Ovary (tissue), 7 donors: ENCODE measurements at regions not wholly inside any gene's neighbourhood (a gene's known extent, or its start where the extent isn't known, plus 50 kb on each side); places are given as distances from the start of the nearest gene placed in this dataset.
A peak's percentile ranks its signal among the peaks of the same experiment; 100 is the strongest.

Experiments used
- DNase-seq, 5 donors: peaks; one replicate each; pipeline ENCODE4 v3.0.0-alpha.2; 2019 to 2020
- H3K27ac ChIP-seq, 2 donors: fragments of 200-600 bp; one replicate each; pipeline versions ENCODE4 v1.5.1 to v1.8.0; 2019 to 2022
- H3K27me3 ChIP-seq: fragments of 200-600 bp; one replicate; pipeline ENCODE4 v1.8.0; 2022
- H3K36me3 ChIP-seq: fragments of 200-600 bp; sonication (generic); one replicate; pipeline ENCODE4 v1.5.1; 2019
- H3K4me1 ChIP-seq: one replicate; pipeline ENCODE4 v1.8.1; 2013; ENCODE audit warnings: mild to moderate bottlenecking, moderate library complexity; ENCODE audit not compliant: insufficient read depth
- H3K4me3 ChIP-seq: fragments of 200-600 bp; sonication (generic); one replicate; pipeline ENCODE4 v1.5.1; 2017
- H3K9me3 ChIP-seq, 2 donors: fragments of 200-600 bp in 1 of 2; sonication (generic) in 1 of 2; one replicate each; pipeline versions ENCODE4 v1.5.1 to v1.8.1; 2013 to 2019; ENCODE audit warnings: mild to moderate bottlenecking in 1 of 2, moderate library complexity in 1 of 2
- EP300 ChIP-seq: sonication (generic); formaldehyde crosslinking; IDR thresholded peaks from one replicate; pipeline ENCODE4 v1.6.1; 2017; ENCODE audit warnings: antibody characterized with exemption
- POLR2A ChIP-seq: fragments of 450-650 bp; IDR thresholded peaks from one replicate; pipeline ENCODE4 v1.6.1; 2017; ENCODE audit warnings: antibody characterized with exemption, mild to moderate bottlenecking, moderate library complexity
- WGBS, 3 donors: extraction: QIAGEN DNeasy Blood & Tissue Kit in 1 of 3; methylation state at CpG; one replicate each; pipeline versions ENCODE4 v1.1.5 to v1.1.7; 2013 to 2017; 5-methylcytosine and 5-hydroxymethylcytosine counted together
- intact Hi-C, 4 donors: fragments of 100-400 bp; cut with DNase I; formaldehyde crosslinking; loops; one replicate each; pipeline versions ENCODE4 v1.11.0 to v1.15.1; 2022 to 2023
- TF ChIP-seq, protein P1 (sequence below), 3 donors: fragments of 450-650 bp in 2 of 3; fragments of 200-600 bp in 1 of 3; IDR thresholded peaks; one replicate each; pipeline versions ENCODE4 v1.5.1 to v1.8.0; 2016 to 2022; ENCODE audit warnings: antibody characterized with exemption in 3 of 3, mild to moderate bottlenecking in 1 of 3
- donor health status: DM: no; HTN: no; CAD: no; lungs with moderate emphysema.
- donor health status: DM: no; HTN: no; CAD: no.
- donor health status: Bipolar disorder and iron deficiency.
- donor health status: DM: no; HTN: no; CAD: no.
- donor health status: DM: yes; HTN: yes; CAD: no.

DNA sequence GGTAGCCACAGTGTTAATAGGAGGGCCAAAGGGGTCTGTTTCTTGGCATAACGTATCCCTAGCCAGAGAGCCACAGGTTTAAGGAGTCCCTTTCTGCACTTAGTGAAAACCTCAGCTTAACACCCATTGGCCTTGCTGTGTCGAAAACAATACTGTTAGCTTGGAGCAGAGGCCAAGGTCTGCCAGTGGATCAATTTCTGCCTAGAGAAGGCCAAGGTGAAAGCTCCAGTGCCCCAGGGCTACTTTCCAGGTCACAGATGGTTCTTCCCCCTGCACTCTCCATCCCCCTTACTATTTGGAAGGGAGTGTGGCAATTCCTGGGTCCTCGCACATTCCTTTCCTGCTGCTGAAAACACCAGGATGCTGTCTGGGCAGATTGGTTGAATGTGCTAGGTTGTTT is 74.8 kb upstream of the TNP1 start:
- TF ChIP-seq, protein P1, sequence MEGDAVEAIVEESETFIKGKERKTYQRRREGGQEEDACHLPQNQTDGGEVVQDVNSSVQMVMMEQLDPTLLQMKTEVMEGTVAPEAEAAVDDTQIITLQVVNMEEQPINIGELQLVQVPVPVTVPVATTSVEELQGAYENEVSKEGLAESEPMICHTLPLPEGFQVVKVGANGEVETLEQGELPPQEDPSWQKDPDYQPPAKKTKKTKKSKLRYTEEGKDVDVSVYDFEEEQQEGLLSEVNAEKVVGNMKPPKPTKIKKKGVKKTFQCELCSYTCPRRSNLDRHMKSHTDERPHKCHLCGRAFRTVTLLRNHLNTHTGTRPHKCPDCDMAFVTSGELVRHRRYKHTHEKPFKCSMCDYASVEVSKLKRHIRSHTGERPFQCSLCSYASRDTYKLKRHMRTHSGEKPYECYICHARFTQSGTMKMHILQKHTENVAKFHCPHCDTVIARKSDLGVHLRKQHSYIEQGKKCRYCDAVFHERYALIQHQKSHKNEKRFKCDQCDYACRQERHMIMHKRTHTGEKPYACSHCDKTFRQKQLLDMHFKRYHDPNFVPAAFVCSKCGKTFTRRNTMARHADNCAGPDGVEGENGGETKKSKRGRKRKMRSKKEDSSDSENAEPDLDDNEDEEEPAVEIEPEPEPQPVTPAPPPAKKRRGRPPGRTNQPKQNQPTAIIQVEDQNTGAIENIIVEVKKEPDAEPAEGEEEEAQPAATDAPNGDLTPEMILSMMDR (IDR thresholded peaks at IDR 0.05), result no peak
- TF ChIP-seq EP300 (no peak), POLR2A (no peak)
- no peaks in the 10 kb centered on the region for H3K27me3 ChIP-seq
- H3K4me1 ChIP-seq, result peaks cover 18% of the 10 kb centered on the region
- intact Hi-C loops, result loop anchor here in 1 of 4 donors (10.0 kb wide), 1 partner anchor 230 kb away; no protein-coding TSS in a partner anchor
- 47 to 59% (median 52%) methylated on average over 3 of the region's 3 CpGs for WGBS, 3 donors
- peak in 4 of 5 donors; percentile 41 to 67 (median 52) for DNase-seq
- no peaks in the 10 kb centered on the region for H3K9me3 ChIP-seq
- H3K36me3 ChIP-seq, result no peaks in the 10 kb centered on the region
- H3K27ac ChIP-seq, result peak overlapping the region; percentile 51 to 64
- no peak overlapping the region for H3K4me3 ChIP-seq

DNA sequence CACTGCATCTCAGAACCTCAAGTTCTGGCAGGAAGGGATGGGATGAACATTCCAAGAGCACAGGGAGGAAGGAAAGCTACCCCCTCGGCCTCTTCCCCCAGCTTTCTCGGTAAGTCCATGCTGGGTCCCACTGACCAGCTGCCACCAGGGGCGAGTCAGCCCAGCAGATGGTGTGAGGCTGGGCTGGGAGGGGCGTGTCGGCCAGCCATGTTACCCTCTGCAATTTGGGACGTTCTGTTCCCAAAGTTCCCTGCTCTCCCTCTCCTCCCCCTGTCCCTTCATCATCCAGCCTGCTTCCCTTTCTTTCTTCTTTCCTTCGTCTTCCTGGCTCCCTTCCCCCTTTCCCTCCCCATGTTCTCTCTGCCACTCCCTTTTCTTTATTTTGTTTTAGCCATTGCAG is 74.3 kb upstream of the TNP1 start:
- no peaks in the 10 kb centered on the region for H3K27me3 ChIP-seq
- peak; percentile 43 to 79 (median 61) for DNase-seq
- intact Hi-C loops, result loop anchor here in 1 of 4 donors (10.0 kb wide), 1 partner anchor 229 kb away; no protein-coding TSS in a partner anchor
- H3K27ac ChIP-seq, result peak overlapping the region; percentile 51 to 64
- TF ChIP-seq EP300 (no peak), POLR2A (no peak)
- TF ChIP-seq, protein P1 (IDR thresholded peaks at IDR 0.05), result peak in 1 of 3 donors; percentile 29
- no peaks in the 10 kb centered on the region for H3K36me3 ChIP-seq
- 45 to 53% (median 49%) methylated on average over 7 of the region's 7 CpGs for WGBS, 3 donors
- no peak overlapping the region for H3K4me3 ChIP-seq
- H3K9me3 ChIP-seq, result no peaks in the 10 kb centered on the region
- peaks cover 18% of the 10 kb centered on the region for H3K4me1 ChIP-seq

DNA sequence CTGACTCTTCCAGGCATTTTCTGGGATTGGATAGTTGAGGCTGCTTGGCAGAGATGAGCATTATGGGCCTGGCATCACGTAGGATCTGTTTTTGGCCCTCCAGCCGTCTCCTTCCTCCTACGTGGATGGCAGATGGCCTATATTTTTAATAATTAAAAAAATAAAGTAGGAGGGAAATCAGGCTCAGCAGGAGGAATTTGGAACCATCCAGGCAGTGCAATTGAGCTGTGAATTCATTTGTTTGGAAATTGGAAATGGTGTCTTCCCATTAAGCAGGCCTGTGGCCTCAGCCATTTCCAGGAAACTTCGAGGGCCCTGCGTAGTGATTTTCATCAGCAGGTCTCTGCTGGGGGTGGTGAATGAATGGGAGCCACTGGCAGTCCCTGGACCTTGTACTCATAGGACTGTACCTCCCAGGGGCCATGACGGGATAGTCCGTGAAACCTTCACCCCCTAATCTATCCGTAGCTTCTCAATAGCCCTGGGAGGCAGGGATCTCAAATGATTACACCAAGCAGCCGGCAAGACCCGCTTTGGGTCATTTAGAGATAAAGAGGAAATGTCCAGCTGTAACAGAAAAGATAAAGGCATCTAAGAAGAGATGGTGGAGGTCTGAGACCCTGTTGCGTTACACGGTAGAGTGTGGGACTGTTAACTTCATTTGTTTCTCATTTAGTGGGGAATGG is 73.1 kb upstream of the TNP1 start:
- intact Hi-C loops, result loop anchor here in 1 of 4 donors (10.0 kb wide), 1 partner anchor 228 kb away; no protein-coding TSS in a partner anchor
- Histone ChIP-seq H3K27me3 (no peaks in the 10 kb centered on the region), H3K27ac (peak overlapping the region in 1 of 2 donors; percentile 64), H3K9me3 (no peaks in the 10 kb centered on the region), H3K4me3 (no peak overlapping the region), H3K4me1 (peaks cover 18% of the 10 kb centered on the region), H3K36me3 (no peaks in the 10 kb centered on the region)
- TF ChIP-seq, protein P1 (IDR thresholded peaks at IDR 0.05), result no peak
- no peak for TF ChIP-seq EP300
- TF ChIP-seq POLR2A, result no peak
- no peak for DNase-seq
- WGBS, 3 donors, result 79 to 85% (median 81%) methylated on average over 12 of the region's 12 CpGs

DNA sequence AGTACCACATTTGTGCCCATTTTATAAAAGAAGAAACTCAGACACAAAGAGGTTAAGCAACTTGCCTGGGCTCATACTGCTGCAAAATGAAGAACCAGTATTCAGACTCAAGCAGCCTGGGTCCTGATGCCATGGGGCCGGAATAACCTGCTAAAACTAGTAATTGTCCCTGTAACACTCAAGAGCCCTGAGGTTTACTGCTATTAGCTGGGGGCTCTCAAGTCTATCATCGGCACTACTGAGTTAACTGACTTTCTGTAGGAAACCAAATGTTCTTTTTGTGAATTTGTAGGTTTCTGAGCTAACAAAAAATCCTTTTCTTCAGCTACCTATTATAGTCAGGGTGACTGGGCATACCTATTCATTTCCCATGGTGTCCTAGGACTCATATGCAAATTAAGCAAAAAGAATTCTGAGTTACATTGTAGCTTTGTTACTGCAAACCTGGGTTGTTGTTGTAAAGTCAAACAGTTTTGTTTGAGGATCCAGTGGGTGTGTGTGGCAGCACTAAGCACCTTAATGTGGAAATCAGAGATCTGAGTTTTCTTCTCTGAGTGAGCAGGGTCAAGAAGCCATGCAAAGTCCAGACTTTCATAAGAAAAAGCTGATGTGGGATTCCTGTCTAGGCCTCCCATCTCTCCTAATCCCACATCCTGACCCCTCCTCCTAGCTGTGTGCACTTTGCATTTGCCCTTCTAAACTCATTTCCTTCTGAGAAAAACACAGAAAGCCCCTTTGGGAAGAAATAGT is 72.4 kb upstream of the TNP1 start:
- WGBS, 3 donors, result 93 to 100% (median 95%) methylated on average over 2 of the region's 2 CpGs
- Histone ChIP-seq H3K4me1 (peaks cover 18% of the 10 kb centered on the region), H3K27me3 (no peaks in the 10 kb centered on the region), H3K4me3 (no peak overlapping the region), H3K27ac (peak overlapping the region in 1 of 2 donors; percentile 64), H3K36me3 (no peaks in the 10 kb centered on the region), H3K9me3 (no peaks in the 10 kb centered on the region)
- no peak for DNase-seq
- intact Hi-C loops, result loop anchor here in 1 of 4 donors (10.0 kb wide), 1 partner anchor 227 kb away; no protein-coding TSS in a partner anchor
- TF ChIP-seq EP300, result no peak
- TF ChIP-seq, protein P1 (IDR thresholded peaks at IDR 0.05), result no peak
- no peak for TF ChIP-seq POLR2A
